GM19240 (cell line): ENCODE measurements at regions not wholly inside any gene's neighbourhood (a gene's known extent, or its start where the extent isn't known, plus 50 kb on each side); places are given as distances from the start of the nearest gene placed in this dataset.
A peak's percentile ranks its signal among the peaks of the same experiment; 100 is the strongest.

Source experiments
- DNase-seq: peaks from one replicate; pipeline ENCODE4 v3.0.0; 2011; ENCODE audit warnings: low spot score; ENCODE audit not compliant: insufficient read length

GRCh38 chr3:104598848-104599511, 767.7 kb upstream of the ALCAM start:
- DNase-seq: no peak

- no peak for DNase-seq
These were observed 762.2 kb upstream of the ALCAM start for GRCh38 chr3:104604326-104605010.

GRCh38 chr3:104606812-104607211, 759.9 kb upstream of the ALCAM start:
- no peak for DNase-seq

- DNase-seq: no peak
These were observed 755.7 kb upstream of the ALCAM start for GRCh38 chr3:104610730-104611652.

GRCh38 chr3:104612218-104612617, 754.5 kb upstream of the ALCAM start:
- no peak for DNase-seq

- no peak for DNase-seq
These were observed 752.1 kb upstream of the ALCAM start for GRCh38 chr3:104614564-104614963.

- DNase-seq: peak; percentile 1
These were observed 738.4 kb upstream of the ALCAM start for GRCh38 chr3:104628185-104628789.

- no peak for DNase-seq
These were observed 737.7 kb upstream of the ALCAM start for GRCh38 chr3:104629038-104629437.

GRCh38 chr3:104631254-104631653, 735.5 kb upstream of the ALCAM start:
- no peak for DNase-seq

- DNase-seq: no peak
These were observed 734.2 kb upstream of the ALCAM start for GRCh38 chr3:104632521-104632920.

GRCh38 chr3:104632947-104633346, 733.8 kb upstream of the ALCAM start:
- DNase-seq: no peak

- DNase-seq: no peak
These were observed 730.7 kb upstream of the ALCAM start for GRCh38 chr3:104635872-104636580.

GRCh38 chr3:104642827-104643226, 723.9 kb upstream of the ALCAM start:
- DNase-seq: no peak

GRCh38 chr3:104646196-104646595, 720.5 kb upstream of the ALCAM start:
- no peak for DNase-seq

GRCh38 chr3:104648823-104649222, 717.9 kb upstream of the ALCAM start:
- no peak for DNase-seq

- no peak for DNase-seq
These were observed 697.6 kb upstream of the ALCAM start for GRCh38 chr3:104669083-104669482.

- DNase-seq: no peak
These were observed 694.4 kb upstream of the ALCAM start for GRCh38 chr3:104672331-104672730.

- no peak for DNase-seq
These were observed 692.7 kb upstream of the ALCAM start for GRCh38 chr3:104673981-104674380.

GRCh38 chr3:104676241-104676640, 690.5 kb upstream of the ALCAM start:
- no peak for DNase-seq

- DNase-seq: no peak
These were observed 688.8 kb upstream of the ALCAM start for GRCh38 chr3:104677932-104678331.

GRCh38 chr3:104685492-104685891, 681.2 kb upstream of the ALCAM start:
- no peak for DNase-seq
